A549 (cell line): ENCODE measurements at regions not wholly inside any gene's neighbourhood (a gene's known extent, or its start where the extent isn't known, plus 50 kb on each side); places are given as distances from the start of the nearest gene placed in this dataset.

Experiments
- ATAC-seq, 2 experiments: fragments of 200-7000 bp in 1 of 2; fragments of >200 bp in 1 of 2; cut with Nextera tagmentation in 1 of 2; cut with Tn5 transposase in 1 of 2; 3 replicates each; pipeline versions ENCODE4 v1.8.0 to v1.9.1; 2018 to 2020; ENCODE audit warnings: mild to moderate bottlenecking in 1 of 2, moderate library complexity in 1 of 2
- CTCF ChIA-PET: fragments of 300-600 bp; sonication (Branson Sonifier 250); formaldehyde crosslinking; extraction: SDS; loops from one replicate; lab custom pipeline; 2021; ENCODE audit warnings: antibody characterized with exemption, inconsistent platforms; lab: Yijun Ruan, JAX
- POLR2A ChIA-PET: fragments of 350-600 bp; formaldehyde crosslinking; extraction: SDS; loops from one replicate; lab custom pipeline; 2021; ENCODE audit warnings: antibody characterized with exemption, inconsistent platforms; lab: Yijun Ruan, JAX
- DNase-seq, 2 experiments: peaks; one replicate each; pipeline versions ENCODE4 v3.0.0 to v3.0.0-alpha.2; 2011 to 2016; ENCODE audit warnings: low read depth in 1 of 2, low spot score in 1 of 2
- FAIRE-seq: peaks from 2 replicates; lab custom pipeline; 2011; peaks lifted over from hg19 to GRCh38; lab: Jason Lieb, UNC
- H3K27ac ChIP-seq, 2 experiments: fragments of >200 bp; sonication (Bioruptor Twin); formaldehyde crosslinking; 3 replicates each; pipeline ENCODE4 v1.5.1; 2016 to 2017
- H3K4me1 ChIP-seq: fragments of >200 bp; sonication (Bioruptor Twin); formaldehyde crosslinking; 3 replicates; pipeline ENCODE4 v1.6.1; 2016
- H3K4me2 ChIP-seq: fragments of >200 bp; sonication (Bioruptor Twin); formaldehyde crosslinking; 3 replicates; pipeline ENCODE4 v1.6.1; 2016
- H3K4me3 ChIP-seq: fragments of >200 bp; sonication (Bioruptor Twin); formaldehyde crosslinking; 3 replicates; pipeline ENCODE4 v1.5.1; 2016
- H3K9me3 ChIP-seq: fragments of >200 bp; sonication (Bioruptor Twin); formaldehyde crosslinking; 3 replicates; pipeline ENCODE4 v1.6.1; 2016
- EHF ChIP-seq: fragments of 250-450 bp; sonication (Bioruptor Pico); IDR thresholded peaks from 2 replicates; pipeline ENCODE4 v1.5.0; 2020; ENCODE audit warnings: mild to moderate bottlenecking
- EHMT2 ChIP-seq: fragments of 200-600 bp; sonication (generic); IDR thresholded peaks from 2 replicates; pipeline ENCODE4 v1.6.1; 2016; ENCODE audit warnings: antibody characterized with exemption, low read depth, mild to moderate bottlenecking, moderate library complexity
- FOSB ChIP-seq: fragments of 250-450 bp; sonication (Bioruptor Pico); IDR thresholded peaks from 2 replicates; pipeline ENCODE4 v1.5.0; 2020; ENCODE audit warnings: mild to moderate bottlenecking, moderate library complexity
- FOSL2 ChIP-seq, 2 experiments: fragments of 450-650 bp in 1 of 2; fragments of >200 bp in 1 of 2; sonication (Bioruptor Twin) in 1 of 2; formaldehyde crosslinking; IDR thresholded peaks; 2 replicates each; pipeline versions ENCODE4 v1.5.0 to v1.6.1; 2016 to 2020; ENCODE audit warnings: mild to moderate bottlenecking in 1 of 2, moderate library complexity in 1 of 2
- FOXS1 ChIP-seq: fragments of 250-450 bp; sonication (Bioruptor Pico); IDR thresholded peaks from 2 replicates; pipeline ENCODE4 v1.5.0; 2020; ENCODE audit warnings: mild to moderate bottlenecking, moderate library complexity
- HOXB13 ChIP-seq: fragments of 250-450 bp; sonication (Bioruptor Pico); IDR thresholded peaks from 2 replicates; pipeline ENCODE4 v1.5.0; 2020; ENCODE audit warnings: low read depth, mild to moderate bottlenecking, moderate library complexity
- MAFK ChIP-seq: fragments of 450-650 bp; IDR thresholded peaks from 2 replicates; pipeline ENCODE4 v1.6.1; 2014; ENCODE audit not compliant: partially characterized antibody
- MAZ ChIP-seq: fragments of 150-350 bp; IDR thresholded peaks from 2 replicates; pipeline ENCODE4 v1.6.1; 2014; ENCODE audit warnings: antibody characterized with exemption, low read depth, low read length, borderline replicate concordance
- NR3C1 ChIP-seq: fragments of >200 bp; sonication (Bioruptor Twin); formaldehyde crosslinking; IDR thresholded peaks from 3 replicates; pipeline ENCODE4 v1.6.1; 2017
- SMC3 ChIP-seq: fragments of >200 bp; sonication (Bioruptor Twin); formaldehyde crosslinking; IDR thresholded peaks from 3 replicates; pipeline ENCODE4 v1.6.1; 2018; ENCODE audit warnings: inconsistent platforms
- TFCP2L1 ChIP-seq: fragments of 250-450 bp; sonication (Bioruptor Pico); IDR thresholded peaks from 2 replicates; pipeline ENCODE4 v1.5.0; 2021; ENCODE audit warnings: mild to moderate bottlenecking
- ZC3H11A ChIP-seq: fragments of 450-650 bp; IDR thresholded peaks from 2 replicates; pipeline ENCODE4 v1.6.1; 2014; ENCODE audit warnings: antibody characterized with exemption, mild to moderate bottlenecking
- ZSCAN20 ChIP-seq: fragments of 250-450 bp; sonication (Bioruptor Pico); IDR thresholded peaks from 2 replicates; pipeline ENCODE4 v1.8.0; 2022; ENCODE audit warnings: mild to moderate bottlenecking, moderate library complexity
- WGBS: methylation state at CpG from one replicate; pipeline ENCODE4 v1.1.6; 2017; ENCODE audit errors: missing lambda C conversion rate; 5-methylcytosine and 5-hydroxymethylcytosine counted together
- TF ChIP-seq, protein P1 (sequence below): fragments of 250-450 bp; sonication (Bioruptor Pico); IDR thresholded peaks from 2 replicates; pipeline ENCODE4 v1.5.0; 2020; ENCODE audit warnings: low read depth, mild to moderate bottlenecking, moderate library complexity
- TF ChIP-seq, protein P2 (sequence below): fragments of 450-650 bp; IDR thresholded peaks from 2 replicates; pipeline ENCODE4 v1.6.1; 2014; ENCODE audit warnings: antibody characterized with exemption
- TF ChIP-seq, protein P3 (sequence below): fragments of 200-600 bp; sonication (generic); IDR thresholded peaks from 2 replicates; pipeline ENCODE4 v1.6.1; 2016; ENCODE audit warnings: antibody characterized with exemption, mild to moderate bottlenecking, moderate library complexity
- TF ChIP-seq, protein P4 (sequence below): fragments of 250-450 bp; sonication (Bioruptor Pico); IDR thresholded peaks from 2 replicates; pipeline ENCODE4 v1.5.0; 2021; ENCODE audit warnings: mild to moderate bottlenecking, moderate library complexity, borderline replicate concordance
- TF ChIP-seq, protein P5 (sequence below): fragments of >200 bp; sonication (Bioruptor Twin); formaldehyde crosslinking; IDR thresholded peaks from 3 replicates; pipeline ENCODE4 v1.6.1; 2016
- TF ChIP-seq, protein P6 (sequence below): fragments of >200 bp; sonication (Bioruptor Twin); formaldehyde crosslinking; IDR thresholded peaks from 3 replicates; pipeline ENCODE4 v1.5.1; 2016

DNA sequence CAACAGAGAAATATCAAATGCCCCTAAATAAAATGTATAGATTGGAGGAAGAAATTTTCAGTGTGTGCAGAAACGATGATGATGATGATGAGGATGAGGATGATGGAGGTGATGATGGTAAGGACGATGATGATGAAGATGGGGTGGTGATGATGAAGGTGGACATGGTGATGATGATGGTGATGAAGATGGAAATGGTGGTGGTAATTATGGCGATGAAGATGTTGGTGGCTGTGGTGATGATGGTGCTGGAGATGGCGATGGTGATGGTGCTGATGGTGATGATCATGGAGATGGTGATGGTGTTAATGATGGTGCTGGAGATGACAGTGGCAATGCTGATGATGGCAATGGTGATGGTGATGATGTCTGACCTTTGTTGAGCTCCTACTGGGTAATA, 141.2 kb downstream of the DHX35 start:
- no peak overlapping the region for H3K4me3 ChIP-seq
- no peak for TF ChIP-seq FOSB (CRISPR knock-in tag)
- no peak for TF ChIP-seq ZSCAN20 (CRISPR knock-in tag)
- no peak for TF ChIP-seq ZC3H11A
- TF ChIP-seq, protein P1, sequence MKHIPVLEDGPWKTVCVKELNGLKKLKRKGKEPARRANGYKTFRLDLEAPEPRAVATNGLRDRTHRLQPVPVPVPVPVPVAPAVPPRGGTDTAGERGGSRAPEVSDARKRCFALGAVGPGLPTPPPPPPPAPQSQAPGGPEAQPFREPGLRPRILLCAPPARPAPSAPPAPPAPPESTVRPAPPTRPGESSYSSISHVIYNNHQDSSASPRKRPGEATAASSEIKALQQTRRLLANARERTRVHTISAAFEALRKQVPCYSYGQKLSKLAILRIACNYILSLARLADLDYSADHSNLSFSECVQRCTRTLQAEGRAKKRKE (CRISPR knock-in tag): no peak
- no peak for TF ChIP-seq FOXS1 (CRISPR knock-in tag)
- TF ChIP-seq, protein P2, sequence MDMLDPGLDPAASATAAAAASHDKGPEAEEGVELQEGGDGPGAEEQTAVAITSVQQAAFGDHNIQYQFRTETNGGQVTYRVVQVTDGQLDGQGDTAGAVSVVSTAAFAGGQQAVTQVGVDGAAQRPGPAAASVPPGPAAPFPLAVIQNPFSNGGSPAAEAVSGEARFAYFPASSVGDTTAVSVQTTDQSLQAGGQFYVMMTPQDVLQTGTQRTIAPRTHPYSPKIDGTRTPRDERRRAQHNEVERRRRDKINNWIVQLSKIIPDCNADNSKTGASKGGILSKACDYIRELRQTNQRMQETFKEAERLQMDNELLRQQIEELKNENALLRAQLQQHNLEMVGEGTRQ: no peak
- TF ChIP-seq TFCP2L1 (CRISPR knock-in tag): no peak
- TF ChIP-seq EHMT2: no peak
- no peak for TF ChIP-seq FOSL2 (IDR thresholded peaks at IDR 0.05)
- TF ChIP-seq FOSL2 (CRISPR knock-in tag; IDR thresholded peaks at IDR 0.05): no peak
- TF ChIP-seq, protein P3, sequence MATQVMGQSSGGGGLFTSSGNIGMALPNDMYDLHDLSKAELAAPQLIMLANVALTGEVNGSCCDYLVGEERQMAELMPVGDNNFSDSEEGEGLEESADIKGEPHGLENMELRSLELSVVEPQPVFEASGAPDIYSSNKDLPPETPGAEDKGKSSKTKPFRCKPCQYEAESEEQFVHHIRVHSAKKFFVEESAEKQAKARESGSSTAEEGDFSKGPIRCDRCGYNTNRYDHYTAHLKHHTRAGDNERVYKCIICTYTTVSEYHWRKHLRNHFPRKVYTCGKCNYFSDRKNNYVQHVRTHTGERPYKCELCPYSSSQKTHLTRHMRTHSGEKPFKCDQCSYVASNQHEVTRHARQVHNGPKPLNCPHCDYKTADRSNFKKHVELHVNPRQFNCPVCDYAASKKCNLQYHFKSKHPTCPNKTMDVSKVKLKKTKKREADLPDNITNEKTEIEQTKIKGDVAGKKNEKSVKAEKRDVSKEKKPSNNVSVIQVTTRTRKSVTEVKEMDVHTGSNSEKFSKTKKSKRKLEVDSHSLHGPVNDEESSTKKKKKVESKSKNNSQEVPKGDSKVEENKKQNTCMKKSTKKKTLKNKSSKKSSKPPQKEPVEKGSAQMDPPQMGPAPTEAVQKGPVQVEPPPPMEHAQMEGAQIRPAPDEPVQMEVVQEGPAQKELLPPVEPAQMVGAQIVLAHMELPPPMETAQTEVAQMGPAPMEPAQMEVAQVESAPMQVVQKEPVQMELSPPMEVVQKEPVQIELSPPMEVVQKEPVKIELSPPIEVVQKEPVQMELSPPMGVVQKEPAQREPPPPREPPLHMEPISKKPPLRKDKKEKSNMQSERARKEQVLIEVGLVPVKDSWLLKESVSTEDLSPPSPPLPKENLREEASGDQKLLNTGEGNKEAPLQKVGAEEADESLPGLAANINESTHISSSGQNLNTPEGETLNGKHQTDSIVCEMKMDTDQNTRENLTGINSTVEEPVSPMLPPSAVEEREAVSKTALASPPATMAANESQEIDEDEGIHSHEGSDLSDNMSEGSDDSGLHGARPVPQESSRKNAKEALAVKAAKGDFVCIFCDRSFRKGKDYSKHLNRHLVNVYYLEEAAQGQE: no peak
- TF ChIP-seq EHF (CRISPR knock-in tag): no peak
- TF ChIP-seq MAFK: no peak
- TF ChIP-seq, protein P4, sequence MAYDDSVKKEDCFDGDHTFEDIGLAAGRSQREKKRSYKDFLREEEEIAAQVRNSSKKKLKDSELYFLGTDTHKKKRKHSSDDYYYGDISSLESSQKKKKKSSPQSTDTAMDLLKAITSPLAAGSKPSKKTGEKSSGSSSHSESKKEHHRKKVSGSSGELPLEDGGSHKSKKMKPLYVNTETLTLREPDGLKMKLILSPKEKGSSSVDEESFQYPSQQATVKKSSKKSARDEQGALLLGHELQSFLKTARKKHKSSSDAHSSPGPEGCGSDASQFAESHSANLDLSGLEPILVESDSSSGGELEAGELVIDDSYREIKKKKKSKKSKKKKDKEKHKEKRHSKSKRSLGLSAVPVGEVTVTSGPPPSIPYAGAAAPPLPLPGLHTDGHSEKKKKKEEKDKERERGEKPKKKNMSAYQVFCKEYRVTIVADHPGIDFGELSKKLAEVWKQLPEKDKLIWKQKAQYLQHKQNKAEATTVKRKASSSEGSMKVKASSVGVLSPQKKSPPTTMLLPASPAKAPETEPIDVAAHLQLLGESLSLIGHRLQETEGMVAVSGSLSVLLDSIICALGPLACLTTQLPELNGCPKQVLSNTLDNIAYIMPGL (CRISPR knock-in tag): no peak
- TF ChIP-seq, protein P5, sequence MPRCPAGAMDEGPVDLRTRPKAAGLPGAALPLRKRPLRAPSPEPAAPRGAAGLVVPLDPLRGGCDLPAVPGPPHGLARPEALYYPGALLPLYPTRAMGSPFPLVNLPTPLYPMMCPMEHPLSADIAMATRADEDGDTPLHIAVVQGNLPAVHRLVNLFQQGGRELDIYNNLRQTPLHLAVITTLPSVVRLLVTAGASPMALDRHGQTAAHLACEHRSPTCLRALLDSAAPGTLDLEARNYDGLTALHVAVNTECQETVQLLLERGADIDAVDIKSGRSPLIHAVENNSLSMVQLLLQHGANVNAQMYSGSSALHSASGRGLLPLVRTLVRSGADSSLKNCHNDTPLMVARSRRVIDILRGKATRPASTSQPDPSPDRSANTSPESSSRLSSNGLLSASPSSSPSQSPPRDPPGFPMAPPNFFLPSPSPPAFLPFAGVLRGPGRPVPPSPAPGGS: no peak
- no peak for TF ChIP-seq MAZ
- TF ChIP-seq HOXB13 (CRISPR knock-in tag): no peak
- TF ChIP-seq NR3C1: no peak
- no peak for TF ChIP-seq SMC3
- TF ChIP-seq, protein P6, sequence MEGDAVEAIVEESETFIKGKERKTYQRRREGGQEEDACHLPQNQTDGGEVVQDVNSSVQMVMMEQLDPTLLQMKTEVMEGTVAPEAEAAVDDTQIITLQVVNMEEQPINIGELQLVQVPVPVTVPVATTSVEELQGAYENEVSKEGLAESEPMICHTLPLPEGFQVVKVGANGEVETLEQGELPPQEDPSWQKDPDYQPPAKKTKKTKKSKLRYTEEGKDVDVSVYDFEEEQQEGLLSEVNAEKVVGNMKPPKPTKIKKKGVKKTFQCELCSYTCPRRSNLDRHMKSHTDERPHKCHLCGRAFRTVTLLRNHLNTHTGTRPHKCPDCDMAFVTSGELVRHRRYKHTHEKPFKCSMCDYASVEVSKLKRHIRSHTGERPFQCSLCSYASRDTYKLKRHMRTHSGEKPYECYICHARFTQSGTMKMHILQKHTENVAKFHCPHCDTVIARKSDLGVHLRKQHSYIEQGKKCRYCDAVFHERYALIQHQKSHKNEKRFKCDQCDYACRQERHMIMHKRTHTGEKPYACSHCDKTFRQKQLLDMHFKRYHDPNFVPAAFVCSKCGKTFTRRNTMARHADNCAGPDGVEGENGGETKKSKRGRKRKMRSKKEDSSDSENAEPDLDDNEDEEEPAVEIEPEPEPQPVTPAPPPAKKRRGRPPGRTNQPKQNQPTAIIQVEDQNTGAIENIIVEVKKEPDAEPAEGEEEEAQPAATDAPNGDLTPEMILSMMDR: no peak
- no peak for ATAC-seq
- ChIA-PET POLR2A (no interaction called here), CTCF (interaction anchor here (0.6 to 2.7 kb wide), 3 partner anchors 9 to 23 kb away, joined by 3 to 13 read pairs (median 3); no protein-coding TSS in a partner anchor)
- no peak overlapping the region for H3K4me2 ChIP-seq
- H3K9me3 ChIP-seq: no peaks in the 10 kb centered on the region; the same call in 2 of the 3 replicates
- DNase-seq: no peak
- no peak for FAIRE-seq
- 23% methylated on average over 4 of the region's 4 CpGs for WGBS
- H3K27ac ChIP-seq: no peak overlapping the region
- H3K4me1 ChIP-seq: peaks cover 8% of the 10 kb centered on the region; the same call in 2 of the 3 replicates
